GM13977 (cell line): ENCODE measurements at regions not wholly inside any gene's neighbourhood (a gene's known extent, or its start where the extent isn't known, plus 50 kb on each side); places are given as distances from the start of the nearest gene placed in this dataset.

Experiments used
- DNase-seq: peaks from one replicate; pipeline ENCODE4 v3.0.0; 2012; ENCODE audit warnings: low spot score
- CTCF ChIP-seq: IDR thresholded peaks from 2 replicates; pipeline ENCODE4 v1.5.1; 2012; ENCODE audit warnings: mild to moderate bottlenecking, control low read depth; ENCODE audit not compliant: insufficient read depth; ENCODE audit errors: extremely low read depth, missing control alignments
- in situ Hi-C: fragments of 300-500 bp; cut with MboI; formaldehyde crosslinking; loops from one replicate; pipeline ENCODE4 v1.12.0; 2022; ENCODE audit warnings: low sequenced_read_pairs, low pct_unique_long_range_greater_than_20kb, mixed read lengths, inconsistent platforms; ENCODE audit not compliant: unreplicated experiment

GRCh38 chr11:70775386-70776075 is 377.2 kb downstream of the CTTN start:
- in situ Hi-C loops, result no loop called here
- no peak for TF ChIP-seq CTCF
- no peak for DNase-seq

GRCh38 chr11:70776914-70777532 is 378.7 kb downstream of the CTTN start:
- DNase-seq, result no peak
- TF ChIP-seq CTCF, result no peak
- in situ Hi-C loops, result no loop called here

GRCh38 chr11:70778883-70779282 is 380.6 kb downstream of the CTTN start:
- DNase-seq, result no peak
- TF ChIP-seq CTCF, result no peak
- in situ Hi-C loops, result no loop called here

- DNase-seq, result no peak
- TF ChIP-seq CTCF, result no peak
- in situ Hi-C loops, result no loop called here
These were observed 381.3 kb downstream of the CTTN start for GRCh38 chr11:70779433-70780245.

- DNase-seq, result no peak
- in situ Hi-C loops, result no loop called here
- TF ChIP-seq CTCF, result no peak
These were observed 381.9 kb downstream of the CTTN start for GRCh38 chr11:70780246-70780535.

GRCh38 chr11:70782401-70782913 is 384.1 kb downstream of the CTTN start:
- no peak for TF ChIP-seq CTCF
- in situ Hi-C loops, result no loop called here
- DNase-seq, result no peak
